ENCODE measurements at regions not wholly inside any gene's neighbourhood (a gene's known extent, or its start where the extent isn't known, plus 50 kb on each side); places are given as distances from the start of the nearest gene placed in this dataset.

DNA sequence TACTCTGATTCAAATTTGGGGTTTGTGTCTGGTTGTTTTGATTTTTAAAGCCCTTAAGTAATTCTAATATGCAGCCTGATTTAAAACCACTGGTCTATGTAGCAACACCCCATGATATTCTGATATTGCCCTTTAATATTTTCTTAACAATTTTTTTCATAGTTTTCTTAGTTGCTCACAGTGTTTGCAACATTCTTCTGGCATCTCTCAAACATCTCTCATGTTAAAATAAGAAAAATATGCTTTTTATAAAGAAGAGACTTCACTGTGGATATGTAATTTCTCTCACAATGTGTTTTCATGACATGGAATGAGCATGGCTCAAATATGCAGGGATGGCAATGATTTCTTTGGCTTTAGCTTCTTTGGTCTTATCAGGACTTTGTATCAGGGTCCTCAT lies 183.7 kb downstream of the TAF11L14 start:
- H3K9me3 Mint-ChIP-seq: no peaks in the 10 kb centered on the region
- H3K27me3 Mint-ChIP-seq: peaks cover 6% of the 10 kb centered on the region
- H3K4me3 Mint-ChIP-seq: no peak overlapping the region
- ATAC-seq (ENCODE audit: low read depth): no peak
- no peaks in the 10 kb centered on the region for H3K4me1 Mint-ChIP-seq
- DNase-seq (ENCODE audit: low spot score in 2 of 2): no peak
- H3K27ac Mint-ChIP-seq: no peak overlapping the region
- H3K36me3 Mint-ChIP-seq: no peaks in the 10 kb centered on the region

DNA sequence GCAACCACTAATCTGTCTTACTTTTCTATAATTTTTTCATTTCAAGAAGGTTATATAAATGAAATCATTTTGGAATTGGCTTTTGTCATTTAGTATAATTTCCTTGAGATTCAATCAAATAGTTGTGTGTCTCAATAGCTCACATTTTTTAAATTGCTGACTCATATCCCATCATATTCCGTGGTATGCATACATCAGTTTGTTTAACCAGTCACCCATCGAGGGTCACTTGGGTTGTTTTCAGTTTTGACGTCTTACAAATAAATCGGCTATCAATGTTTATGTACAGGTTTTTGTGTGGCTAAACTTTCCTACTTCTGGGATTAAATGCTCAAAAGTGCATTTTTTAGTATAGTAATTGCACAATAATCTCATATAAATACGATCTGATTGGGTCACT lies 185.5 kb downstream of the TAF11L14 start:
- ATAC-seq (ENCODE audit: low read depth): no peak
- DNase-seq (ENCODE audit: low spot score in 2 of 2): no peak
- H3K4me1 Mint-ChIP-seq: no peaks in the 10 kb centered on the region
- H3K9me3 Mint-ChIP-seq: no peaks in the 10 kb centered on the region
- no peak overlapping the region for H3K27ac Mint-ChIP-seq
- H3K4me3 Mint-ChIP-seq: no peak overlapping the region
- H3K27me3 Mint-ChIP-seq: peaks cover 6% of the 10 kb centered on the region
- H3K36me3 Mint-ChIP-seq: no peaks in the 10 kb centered on the region

DNA sequence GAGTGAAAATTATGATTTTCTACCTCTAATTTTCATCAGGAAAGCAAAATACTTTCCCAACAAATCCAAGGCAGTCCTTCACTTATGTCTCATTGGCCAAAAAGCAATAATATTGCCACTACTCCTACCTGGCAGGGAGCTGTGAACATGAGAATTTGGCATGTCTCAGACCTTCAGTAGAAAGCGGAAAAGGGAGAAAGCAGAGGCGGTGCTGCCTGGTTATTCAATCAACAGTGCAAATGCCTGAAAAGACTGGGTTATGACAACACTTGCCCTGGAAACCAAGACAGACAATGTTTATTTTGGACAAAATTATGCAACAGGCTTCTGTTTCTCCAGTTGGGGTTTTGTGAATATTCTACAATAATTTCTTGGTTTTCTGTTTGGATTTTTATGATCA lies 194.4 kb downstream of the TAF11L14 start:
- ATAC-seq (ENCODE audit: low read depth): no peak
- H3K9me3 Mint-ChIP-seq: no peaks in the 10 kb centered on the region

DNA sequence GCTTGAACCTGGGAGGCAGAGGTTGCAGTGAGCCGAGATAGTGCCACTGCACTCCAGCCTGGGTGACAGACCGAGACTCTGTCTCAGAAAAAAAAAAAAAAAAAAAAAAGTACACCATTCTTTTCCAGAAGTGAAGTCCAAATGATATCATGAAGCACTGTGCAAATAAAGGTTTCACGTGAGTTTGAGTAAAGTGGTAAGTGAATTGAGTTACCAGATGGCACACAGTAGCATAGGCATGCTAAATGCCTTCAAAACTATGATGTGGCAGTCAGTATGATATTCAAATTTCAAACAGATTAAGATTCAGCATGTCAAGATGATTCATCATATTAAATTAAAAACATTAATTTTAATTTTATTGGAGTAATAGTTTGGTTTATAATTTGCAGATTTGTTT lies 195.2 kb downstream of the TAF11L14 start:
- H3K9me3 Mint-ChIP-seq: no peaks in the 10 kb centered on the region
- no peaks in the 10 kb centered on the region for H3K36me3 Mint-ChIP-seq
- H3K27ac Mint-ChIP-seq: no peak overlapping the region
- ATAC-seq (ENCODE audit: low read depth) (no peak), DNase-seq (ENCODE audit: low spot score in 2 of 2) (no peak)
- H3K4me3 Mint-ChIP-seq: no peak overlapping the region
- H3K4me1 Mint-ChIP-seq: peaks cover 2% of the 10 kb centered on the region
- H3K27me3 Mint-ChIP-seq: no peaks in the 10 kb centered on the region

More for the DNA sequence above, 194.4 kb downstream of the TAF11L14 start:
- H3K27ac Mint-ChIP-seq: no peak overlapping the region
- H3K27me3 Mint-ChIP-seq: no peaks in the 10 kb centered on the region
- peaks cover 2% of the 10 kb centered on the region for H3K4me1 Mint-ChIP-seq
- H3K36me3 Mint-ChIP-seq: no peaks in the 10 kb centered on the region
- no peak for DNase-seq (ENCODE audit: low spot score in 2 of 2)
- H3K4me3 Mint-ChIP-seq: no peak overlapping the region

DNA sequence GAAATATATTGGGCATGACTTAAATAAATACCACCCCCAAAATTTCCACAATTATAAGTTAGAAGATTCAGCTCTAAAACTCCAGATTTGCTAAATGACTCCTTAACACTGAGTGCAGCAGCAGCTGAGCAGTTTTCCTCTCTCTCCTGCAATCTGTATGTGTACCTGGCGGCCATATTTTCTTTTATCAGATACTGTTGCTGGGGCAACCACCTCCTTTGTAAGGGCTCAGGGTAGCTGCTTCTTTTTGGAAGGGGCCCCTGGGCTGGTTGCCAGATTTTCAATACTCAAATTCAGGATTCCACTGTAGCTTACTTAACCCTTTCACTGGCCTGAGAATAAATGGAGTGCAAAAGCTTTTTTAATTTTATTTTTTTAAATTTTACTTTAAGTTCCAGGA lies 197.0 kb downstream of the TAF11L14 start:
- Mint-ChIP-seq H3K27me3 (no peaks in the 10 kb centered on the region), H3K36me3 (no peaks in the 10 kb centered on the region), H3K4me3 (no peak overlapping the region), H3K9me3 (peaks cover 1% of the 10 kb centered on the region), H3K4me1 (peaks cover 2% of the 10 kb centered on the region), H3K27ac (no peak overlapping the region)
- ATAC-seq (ENCODE audit: low read depth): no peak
- no peak for DNase-seq (ENCODE audit: low spot score in 2 of 2)

DNA sequence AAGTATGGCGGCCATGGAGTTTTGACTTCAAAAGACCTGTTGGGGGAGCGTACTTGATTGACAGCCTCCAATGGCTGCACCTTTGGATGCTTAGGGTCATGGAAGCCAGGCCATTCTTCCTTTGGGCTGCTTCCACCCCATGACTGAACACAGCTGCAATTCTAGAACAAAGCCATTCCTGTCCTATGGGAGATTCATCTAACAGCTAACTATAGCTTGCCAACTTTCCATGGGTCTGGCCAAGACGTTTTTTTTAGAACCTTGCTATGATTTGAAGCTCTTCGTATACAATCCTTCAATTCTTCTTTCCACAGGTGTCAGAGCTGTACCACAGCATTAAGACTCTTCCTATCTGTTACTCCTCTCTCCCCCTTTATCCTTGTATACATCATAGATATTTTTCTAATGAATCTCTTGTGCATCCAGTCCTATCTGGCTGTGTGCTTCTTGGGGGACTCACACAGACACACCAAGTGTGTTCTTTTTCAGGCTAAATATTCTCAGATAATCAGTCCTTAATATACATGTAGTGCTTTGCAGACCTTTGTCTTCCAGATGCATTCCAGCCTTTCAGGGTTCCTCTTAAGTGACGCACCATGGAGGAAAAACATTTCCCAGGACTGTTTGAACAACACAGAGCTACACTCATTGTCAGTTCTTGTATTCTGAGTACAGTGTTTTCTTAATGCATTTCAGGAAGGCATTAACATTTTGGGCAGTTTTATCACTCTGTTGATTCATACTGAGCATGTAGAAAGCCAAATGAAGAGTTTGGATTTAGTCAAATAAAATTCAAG lies 198.9 kb downstream of the TAF11L14 start:
- no peak for ATAC-seq (ENCODE audit: low read depth)
- Mint-ChIP-seq H3K36me3 (no peaks in the 10 kb centered on the region), H3K9me3 (peaks cover 5% of the 10 kb centered on the region), H3K4me1 (no peaks in the 10 kb centered on the region), H3K27me3 (no peaks in the 10 kb centered on the region), H3K27ac (no peak overlapping the region), H3K4me3 (no peak overlapping the region)
- no peak for DNase-seq (ENCODE audit: low spot score in 2 of 2)

DNA sequence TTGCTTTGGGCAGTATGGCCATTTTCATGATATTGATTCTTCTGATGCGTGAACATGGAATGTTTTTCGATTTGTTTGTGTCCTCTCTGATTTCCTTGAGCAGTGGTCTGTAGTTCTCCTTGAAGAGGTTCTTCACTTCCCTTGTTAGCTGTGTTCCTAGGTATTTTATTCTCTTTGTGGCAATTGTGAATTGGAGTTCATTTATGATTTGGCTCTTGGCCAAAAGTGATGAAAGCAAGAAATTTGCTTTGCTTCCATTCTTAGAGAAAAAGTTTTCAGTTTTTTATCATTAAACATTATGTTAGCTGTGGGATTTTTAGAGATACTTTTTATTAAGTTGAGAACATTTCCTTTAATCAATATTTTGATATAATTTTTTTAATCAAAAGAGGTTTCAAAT lies 203.5 kb downstream of the TAF11L14 start:
- Mint-ChIP-seq H3K4me3 (no peak overlapping the region), H3K36me3 (no peaks in the 10 kb centered on the region), H3K27me3 (peaks cover 1% of the 10 kb centered on the region), H3K4me1 (no peaks in the 10 kb centered on the region), H3K9me3 (peaks cover 10% of the 10 kb centered on the region), H3K27ac (no peak overlapping the region)
- DNase-seq (ENCODE audit: low spot score in 2 of 2): no peak
- no peak for ATAC-seq (ENCODE audit: low read depth)

DNA sequence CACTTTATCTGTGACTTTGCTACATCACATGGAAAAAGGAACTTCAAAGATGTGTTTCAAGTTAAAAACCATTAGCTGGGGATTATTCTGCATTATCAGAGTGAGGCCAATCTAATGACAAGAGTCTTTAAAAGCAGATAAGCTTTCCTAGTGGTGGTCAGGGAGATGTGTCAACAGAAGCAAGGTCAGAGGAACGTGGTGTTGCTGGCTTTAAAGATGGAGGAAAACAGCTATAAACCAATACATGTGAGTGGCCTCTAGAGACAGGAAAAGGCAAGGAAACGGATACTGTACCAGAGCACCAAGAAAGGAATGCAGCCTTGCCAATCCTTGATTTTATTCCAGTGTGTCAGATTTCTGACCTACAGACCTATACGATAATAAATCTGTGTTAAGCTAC lies 204.2 kb downstream of the TAF11L14 start:
- Mint-ChIP-seq H3K9me3 (peaks cover 10% of the 10 kb centered on the region), H3K27me3 (peaks cover 1% of the 10 kb centered on the region), H3K4me3 (no peak overlapping the region), H3K4me1 (no peaks in the 10 kb centered on the region), H3K27ac (no peak overlapping the region), H3K36me3 (no peaks in the 10 kb centered on the region)
- ATAC-seq (ENCODE audit: low read depth) (no peak), DNase-seq (ENCODE audit: low spot score in 2 of 2) (no peak)

DNA sequence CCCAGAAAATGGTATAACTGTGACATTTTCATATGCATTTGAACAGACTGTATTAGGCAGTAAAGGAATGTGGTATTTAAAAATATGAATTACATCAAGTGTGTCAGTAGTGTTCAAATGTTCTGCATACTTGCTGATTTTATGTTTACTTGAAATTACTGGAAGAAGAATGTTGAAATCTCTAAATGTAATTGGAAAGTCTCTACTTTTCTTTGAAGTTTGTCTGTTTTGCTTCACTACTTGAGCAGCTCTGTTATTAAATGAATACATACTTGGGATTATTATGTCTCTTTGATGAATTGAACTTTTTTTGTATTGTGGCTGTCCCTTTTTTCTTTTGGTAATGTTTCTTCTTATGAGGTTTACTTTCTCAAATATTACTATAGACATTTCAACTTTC lies 205.6 kb downstream of the TAF11L14 start:
- H3K27me3 Mint-ChIP-seq: peaks cover 1% of the 10 kb centered on the region
- no peak for ATAC-seq (ENCODE audit: low read depth)
- peaks cover 13% of the 10 kb centered on the region for H3K9me3 Mint-ChIP-seq

DNA sequence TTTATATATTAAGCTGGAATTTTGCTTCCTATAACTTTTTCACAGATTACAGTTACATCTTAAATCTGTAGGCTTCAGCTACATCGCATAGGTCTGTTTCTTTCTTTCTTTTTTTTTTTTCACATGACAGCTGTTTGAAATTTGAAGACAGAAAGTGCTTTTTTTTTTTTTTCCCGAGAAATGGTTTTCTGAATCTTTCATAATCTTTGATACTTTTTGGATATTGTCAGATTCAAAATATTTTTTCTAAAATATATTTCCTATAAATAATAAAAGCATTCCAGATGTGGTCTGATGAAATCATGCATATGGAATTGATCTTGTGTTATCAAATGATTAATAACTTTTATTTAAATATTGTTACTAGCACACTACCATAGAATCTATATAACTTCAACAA lies 212.2 kb downstream of the TAF11L14 start:
- H3K4me1 Mint-ChIP-seq: peaks cover 3% of the 10 kb centered on the region
- no peak overlapping the region for H3K27ac Mint-ChIP-seq
- H3K27me3 Mint-ChIP-seq: no peaks in the 10 kb centered on the region
- H3K9me3 Mint-ChIP-seq: peaks cover 7% of the 10 kb centered on the region
- ATAC-seq (ENCODE audit: low read depth) (no peak), DNase-seq (ENCODE audit: low spot score in 2 of 2) (no peak)
- H3K4me3 Mint-ChIP-seq: no peak overlapping the region
- H3K36me3 Mint-ChIP-seq: no peaks in the 10 kb centered on the region

More for the DNA sequence above, 205.6 kb downstream of the TAF11L14 start:
- Mint-ChIP-seq H3K27ac (no peak overlapping the region), H3K4me1 (no peaks in the 10 kb centered on the region), H3K4me3 (no peak overlapping the region), H3K36me3 (no peaks in the 10 kb centered on the region)
- no peak for DNase-seq (ENCODE audit: low spot score in 2 of 2)

DNA sequence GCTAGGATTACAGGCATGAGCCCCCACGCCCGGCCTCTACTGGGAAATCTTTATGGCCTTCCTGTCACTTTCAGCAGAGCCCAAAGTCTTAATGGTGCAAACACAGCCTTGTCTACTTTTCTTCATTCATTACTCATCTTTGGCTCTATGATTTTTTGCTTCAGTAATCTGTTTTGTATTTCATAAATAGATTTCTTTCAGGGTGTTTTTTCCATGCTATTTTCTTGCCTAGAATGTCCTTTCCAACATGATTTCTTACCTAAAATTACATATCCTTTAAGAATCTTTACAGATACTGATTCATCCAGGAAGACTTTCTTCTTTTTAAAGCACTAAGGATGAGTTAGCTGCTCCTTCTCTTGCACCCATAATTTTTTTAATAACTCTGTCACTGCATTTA lies 213.0 kb downstream of the TAF11L14 start:
- ATAC-seq (ENCODE audit: low read depth): no peak
- Mint-ChIP-seq H3K27me3 (no peaks in the 10 kb centered on the region), H3K4me1 (peaks cover 3% of the 10 kb centered on the region), H3K9me3 (peaks cover 4% of the 10 kb centered on the region), H3K27ac (no peak overlapping the region), H3K36me3 (no peaks in the 10 kb centered on the region), H3K4me3 (no peak overlapping the region)
- DNase-seq (ENCODE audit: low spot score in 2 of 2): no peak

DNA sequence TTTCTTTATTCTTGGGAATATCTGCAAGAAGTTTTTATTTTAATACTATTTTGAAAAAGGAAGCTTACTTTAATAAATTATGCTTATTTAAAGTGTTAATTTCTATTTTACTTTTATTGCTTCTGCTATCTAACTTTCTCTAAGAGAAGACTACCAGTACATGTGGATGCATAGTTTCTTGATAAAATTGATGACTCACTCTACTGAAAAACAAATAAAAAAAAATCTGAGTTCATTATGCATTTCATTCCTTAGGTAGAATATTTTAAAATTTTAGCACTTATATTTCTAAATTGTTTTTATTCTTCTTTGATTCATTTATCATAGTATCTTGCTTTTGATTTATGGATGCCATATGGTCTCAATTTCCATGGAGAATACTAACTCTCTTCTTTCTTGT lies 217.9 kb downstream of the TAF11L14 start:
- H3K36me3 Mint-ChIP-seq: no peaks in the 10 kb centered on the region
- ATAC-seq (ENCODE audit: low read depth): no peak
- no peak overlapping the region for H3K4me3 Mint-ChIP-seq
- no peaks in the 10 kb centered on the region for H3K27me3 Mint-ChIP-seq
- H3K27ac Mint-ChIP-seq: no peak overlapping the region
- DNase-seq (ENCODE audit: low spot score in 2 of 2): no peak
- peaks cover 3% of the 10 kb centered on the region for H3K4me1 Mint-ChIP-seq
- H3K9me3 Mint-ChIP-seq: peaks cover 2% of the 10 kb centered on the region

DNA sequence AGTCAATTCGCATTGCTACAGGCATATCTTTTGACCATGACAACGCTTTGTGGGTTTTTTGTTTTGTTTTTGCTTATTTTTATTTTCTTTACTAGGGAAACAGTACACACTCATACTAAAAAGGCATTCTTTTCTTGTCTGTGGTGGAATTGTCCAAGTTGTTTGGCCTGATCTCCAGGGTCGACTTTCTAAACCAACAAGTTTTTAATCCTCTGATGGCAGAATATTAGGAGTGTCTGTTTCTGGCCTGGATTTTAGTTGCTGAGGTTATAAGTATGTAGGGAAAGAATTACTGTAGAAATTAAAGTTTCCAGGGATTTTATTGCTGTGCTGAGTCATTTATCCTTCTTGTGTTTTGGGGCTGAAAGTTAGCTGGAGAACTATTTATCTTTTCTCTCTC lies 218.5 kb downstream of the TAF11L14 start:
- H3K36me3 Mint-ChIP-seq: no peaks in the 10 kb centered on the region
- H3K4me3 Mint-ChIP-seq: no peak overlapping the region
- DNase-seq (ENCODE audit: low spot score in 2 of 2) (no peak), ATAC-seq (ENCODE audit: low read depth) (no peak)
- peaks cover 3% of the 10 kb centered on the region for H3K4me1 Mint-ChIP-seq
- no peak overlapping the region for H3K27ac Mint-ChIP-seq
- H3K27me3 Mint-ChIP-seq: peaks cover 3% of the 10 kb centered on the region
- H3K9me3 Mint-ChIP-seq: peaks cover 2% of the 10 kb centered on the region

DNA sequence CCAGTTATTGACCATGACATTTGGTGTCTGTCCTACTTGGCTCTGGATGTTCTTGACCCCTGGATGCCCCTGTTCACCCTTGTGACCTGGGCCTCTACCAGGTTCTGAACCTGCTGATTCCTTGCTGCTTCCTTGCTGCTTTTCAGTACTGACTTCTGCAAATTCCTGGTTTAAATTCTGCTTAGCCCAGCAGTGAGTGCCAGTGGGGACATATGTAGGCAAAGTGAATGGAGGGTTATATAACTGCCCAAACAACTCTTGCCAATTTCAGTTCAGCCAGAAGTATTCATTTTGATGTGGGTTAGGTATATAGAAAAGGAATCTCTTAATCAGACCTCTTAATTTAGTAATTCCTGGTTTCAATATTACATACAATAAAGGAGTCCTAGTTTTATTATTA lies 220.6 kb downstream of the TAF11L14 start:
- ATAC-seq (ENCODE audit: low read depth): no peak
- H3K27me3 Mint-ChIP-seq: peaks cover 6% of the 10 kb centered on the region
- H3K27ac Mint-ChIP-seq: no peak overlapping the region
- no peak overlapping the region for H3K4me3 Mint-ChIP-seq
- no peak for DNase-seq (ENCODE audit: low spot score in 2 of 2)
- no peaks in the 10 kb centered on the region for H3K4me1 Mint-ChIP-seq
- H3K9me3 Mint-ChIP-seq: peaks cover 1% of the 10 kb centered on the region
- H3K36me3 Mint-ChIP-seq: no peaks in the 10 kb centered on the region

DNA sequence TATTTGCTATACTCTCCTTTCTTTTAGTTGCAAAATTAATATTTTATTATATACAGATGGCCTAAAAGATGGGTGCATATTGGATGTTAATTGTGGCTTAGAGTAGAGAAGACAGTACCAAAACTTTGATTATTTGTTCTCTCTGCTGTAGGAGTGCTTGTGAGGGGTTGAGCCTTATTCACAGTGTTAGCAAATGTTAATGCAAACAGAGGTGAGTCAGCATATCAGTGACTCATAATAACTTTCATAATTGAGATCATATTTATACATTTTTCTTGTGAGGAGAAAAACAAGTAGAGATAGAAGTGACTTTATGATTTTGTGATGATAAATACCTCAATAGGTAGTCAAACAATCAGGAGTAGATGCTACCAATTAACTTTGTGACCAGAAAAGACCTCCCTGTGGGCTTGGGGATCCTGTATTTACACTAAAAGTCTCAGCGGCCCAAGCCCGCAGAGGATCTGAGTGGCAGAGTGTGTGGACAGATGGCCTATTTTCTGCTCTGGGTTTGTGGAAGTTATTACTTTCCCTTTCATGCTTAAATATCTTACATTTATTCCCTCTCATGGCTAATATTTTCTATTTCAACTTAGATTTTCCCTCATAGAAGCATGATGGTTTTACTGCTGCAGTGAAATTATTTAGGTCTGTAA lies 226.5 kb downstream of the TAF11L14 start:
- Mint-ChIP-seq H3K9me3 (peaks cover 4% of the 10 kb centered on the region), H3K27me3 (peaks cover 6% of the 10 kb centered on the region), H3K4me3 (no peak overlapping the region), H3K27ac (no peak overlapping the region), H3K36me3 (peaks cover 2% of the 10 kb centered on the region), H3K4me1 (no peaks in the 10 kb centered on the region)
- DNase-seq (ENCODE audit: low spot score in 2 of 2) (no peak), ATAC-seq (ENCODE audit: low read depth) (no peak)
